Astrocyte (in vitro differentiated cells and primary cell): ENCODE measurements at regions not wholly inside any gene's neighbourhood (a gene's known extent, or its start where the extent isn't known, plus 50 kb on each side); places are given as distances from the start of the nearest gene placed in this dataset.

Experiments
- EZH2 ChIP-seq: IDR thresholded peaks from 2 replicates; pipeline ENCODE4 v1.6.1; 2012; ENCODE audit warnings: mild to moderate bottlenecking, low read length, inconsistent platforms; ENCODE audit not compliant: insufficient read depth
- TF ChIP-seq, protein P1 (sequence below): IDR thresholded peaks from 2 replicates; pipeline ENCODE4 v1.5.1; 2011; ENCODE audit warnings: low read depth, mild to moderate bottlenecking, inconsistent platforms, low read length, moderate library complexity; ENCODE audit not compliant: insufficient read depth

DNA sequence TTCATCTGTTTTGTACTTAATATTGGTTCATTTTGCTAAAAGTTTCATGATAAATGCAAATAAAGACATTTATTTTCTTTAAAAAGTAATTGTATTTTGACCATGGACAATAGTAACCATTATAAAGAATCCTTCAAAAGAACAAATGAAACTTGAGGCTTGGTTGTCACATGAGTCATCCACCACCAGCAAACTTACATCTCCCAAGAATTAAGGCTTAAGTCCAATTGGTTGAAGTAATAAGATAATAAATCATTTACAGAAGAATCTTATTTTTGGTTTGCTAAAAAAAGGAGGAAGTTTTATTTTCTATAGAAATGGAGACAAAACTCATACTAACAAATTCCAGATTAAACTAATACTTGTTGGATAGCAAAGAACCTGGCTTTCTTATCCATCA is 84.8 kb upstream of the KITLG start:
- TF ChIP-seq, protein P1, sequence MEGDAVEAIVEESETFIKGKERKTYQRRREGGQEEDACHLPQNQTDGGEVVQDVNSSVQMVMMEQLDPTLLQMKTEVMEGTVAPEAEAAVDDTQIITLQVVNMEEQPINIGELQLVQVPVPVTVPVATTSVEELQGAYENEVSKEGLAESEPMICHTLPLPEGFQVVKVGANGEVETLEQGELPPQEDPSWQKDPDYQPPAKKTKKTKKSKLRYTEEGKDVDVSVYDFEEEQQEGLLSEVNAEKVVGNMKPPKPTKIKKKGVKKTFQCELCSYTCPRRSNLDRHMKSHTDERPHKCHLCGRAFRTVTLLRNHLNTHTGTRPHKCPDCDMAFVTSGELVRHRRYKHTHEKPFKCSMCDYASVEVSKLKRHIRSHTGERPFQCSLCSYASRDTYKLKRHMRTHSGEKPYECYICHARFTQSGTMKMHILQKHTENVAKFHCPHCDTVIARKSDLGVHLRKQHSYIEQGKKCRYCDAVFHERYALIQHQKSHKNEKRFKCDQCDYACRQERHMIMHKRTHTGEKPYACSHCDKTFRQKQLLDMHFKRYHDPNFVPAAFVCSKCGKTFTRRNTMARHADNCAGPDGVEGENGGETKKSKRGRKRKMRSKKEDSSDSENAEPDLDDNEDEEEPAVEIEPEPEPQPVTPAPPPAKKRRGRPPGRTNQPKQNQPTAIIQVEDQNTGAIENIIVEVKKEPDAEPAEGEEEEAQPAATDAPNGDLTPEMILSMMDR, result no peak
- TF ChIP-seq EZH2, result no peak
